Endodermal cell (in vitro differentiated cells): ENCODE measurements at regions not wholly inside any gene's neighbourhood (a gene's known extent, or its start where the extent isn't known, plus 50 kb on each side); places are given as distances from the start of the nearest gene placed in this dataset.

ENCODE experiments used
- DNase-seq: peaks from one replicate; pipeline ENCODE4 v3.0.0-alpha.2; 2017
- H3K27ac ChIP-seq: 2 replicates; pipeline ENCODE4 v1.5.1; 2013; ENCODE audit warnings: mild to moderate bottlenecking, low read depth, low read length, moderate library complexity
- H3K27me3 ChIP-seq: 2 replicates; pipeline ENCODE4 v1.6.1; 2013; ENCODE audit warnings: mild to moderate bottlenecking, low read length, moderate library complexity; ENCODE audit not compliant: insufficient read depth, control insufficient read depth, poor library complexity, severe bottlenecking
- H3K36me3 ChIP-seq: 2 replicates; pipeline ENCODE4 v1.7.0; 2013; ENCODE audit warnings: mild to moderate bottlenecking, low read length, moderate library complexity; ENCODE audit not compliant: control insufficient read depth, insufficient read depth
- H3K4me1 ChIP-seq: one replicate; pipeline ENCODE4 v1.7.0; 2013; ENCODE audit warnings: low read length; ENCODE audit not compliant: control insufficient read depth, insufficient read depth
- H3K4me3 ChIP-seq: 2 replicates; pipeline ENCODE4 v1.5.1; 2013; ENCODE audit warnings: mild to moderate bottlenecking, low read length, moderate library complexity
- H3K9ac ChIP-seq: 2 replicates; pipeline ENCODE4 v1.6.1; 2013; ENCODE audit warnings: mild to moderate bottlenecking, low read length, moderate library complexity; ENCODE audit not compliant: poor library complexity, severe bottlenecking; ENCODE audit errors: extremely low read depth
- H3K9me3 ChIP-seq: 2 replicates; pipeline ENCODE4 v1.6.1; 2013; ENCODE audit warnings: mild to moderate bottlenecking, low read length, moderate library complexity; ENCODE audit not compliant: control insufficient read depth
- H3K27ac Mint-ChIP-seq: 2 replicates; pipeline ENCODE4 v1.8.0; 2020; ENCODE audit warnings: mixed read lengths
- H3K27me3 Mint-ChIP-seq: 2 replicates; pipeline ENCODE4 v1.8.0; 2021; ENCODE audit warnings: mild to moderate bottlenecking, mixed read lengths; ENCODE audit not compliant: insufficient read depth
- H3K36me3 Mint-ChIP-seq: 2 replicates; pipeline ENCODE4 v1.8.0; 2020; ENCODE audit warnings: low read depth, mixed read lengths
- H3K4me1 Mint-ChIP-seq: 2 replicates; pipeline ENCODE4 v1.8.0; 2020; ENCODE audit warnings: mixed read lengths
- H3K4me3 Mint-ChIP-seq: 2 replicates; pipeline ENCODE4 v1.8.0; 2020; ENCODE audit warnings: mild to moderate bottlenecking, moderate library complexity, mixed read lengths
- H3K9me3 Mint-ChIP-seq: 2 replicates; pipeline ENCODE4 v1.8.0; 2020; ENCODE audit warnings: mild to moderate bottlenecking, mixed read lengths
- WGBS, 2 experiments: methylation state at CpG; one replicate each; pipeline versions ENCODE4 v1.1.5 to v1.1.7; 2013; ENCODE audit warnings: missing lambda C conversion rate in 2 of 2, mixed read lengths in 1 of 2; ENCODE audit not compliant: insufficient coverage in 1 of 2, insufficient read length in 1 of 2; 5-methylcytosine and 5-hydroxymethylcytosine counted together
- TF ChIP-seq, protein P1 (sequence below): fragments of 200-600 bp; sonication (generic); conservative IDR thresholded peaks from 2 replicates; pipeline ENCODE4 v1.5.0; 2021; ENCODE audit warnings: antibody characterized with exemption, mild to moderate bottlenecking

DNA sequence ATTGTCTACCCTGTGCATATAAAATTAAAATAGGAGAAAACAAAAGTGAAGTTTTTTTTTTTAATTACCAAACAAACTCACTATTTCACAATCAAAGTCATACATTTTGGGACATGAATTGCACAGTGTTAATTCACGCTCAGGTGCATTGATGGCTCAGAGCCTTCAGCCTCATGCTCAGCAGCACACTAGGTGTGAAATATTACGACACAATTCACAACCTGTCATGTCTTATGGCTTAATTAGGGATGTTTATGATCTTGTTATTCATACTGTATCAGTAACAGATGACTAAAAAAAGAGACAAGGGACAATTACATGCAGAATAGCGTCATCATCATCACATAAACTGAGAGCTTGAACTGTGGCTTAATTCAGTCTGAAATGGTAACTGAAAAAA is 2005.5 kb upstream of the PCDH20 start:
- Mint-ChIP-seq H3K4me3 (no peak overlapping the region), H3K27me3 (no peaks in the 10 kb centered on the region), H3K4me1 (no peaks in the 10 kb centered on the region), H3K9me3 (peaks cover 15% of the 10 kb centered on the region), H3K36me3 (peaks cover 5% of the 10 kb centered on the region), H3K27ac (no peak overlapping the region)
- no peak overlapping the region for H3K27ac ChIP-seq
- H3K27me3 ChIP-seq, result no peaks in the 10 kb centered on the region
- H3K4me1 ChIP-seq, result no peaks in the 10 kb centered on the region
- H3K9me3 ChIP-seq, result peaks cover under 1% of the 10 kb centered on the region
- no peak overlapping the region for H3K9ac ChIP-seq
- no peak for DNase-seq
- no peak overlapping the region for H3K4me3 ChIP-seq
- 86 to 96% methylated on average over 2 to 3 of the region's 3 CpGs for WGBS, 2 experiments
- TF ChIP-seq, protein P1, sequence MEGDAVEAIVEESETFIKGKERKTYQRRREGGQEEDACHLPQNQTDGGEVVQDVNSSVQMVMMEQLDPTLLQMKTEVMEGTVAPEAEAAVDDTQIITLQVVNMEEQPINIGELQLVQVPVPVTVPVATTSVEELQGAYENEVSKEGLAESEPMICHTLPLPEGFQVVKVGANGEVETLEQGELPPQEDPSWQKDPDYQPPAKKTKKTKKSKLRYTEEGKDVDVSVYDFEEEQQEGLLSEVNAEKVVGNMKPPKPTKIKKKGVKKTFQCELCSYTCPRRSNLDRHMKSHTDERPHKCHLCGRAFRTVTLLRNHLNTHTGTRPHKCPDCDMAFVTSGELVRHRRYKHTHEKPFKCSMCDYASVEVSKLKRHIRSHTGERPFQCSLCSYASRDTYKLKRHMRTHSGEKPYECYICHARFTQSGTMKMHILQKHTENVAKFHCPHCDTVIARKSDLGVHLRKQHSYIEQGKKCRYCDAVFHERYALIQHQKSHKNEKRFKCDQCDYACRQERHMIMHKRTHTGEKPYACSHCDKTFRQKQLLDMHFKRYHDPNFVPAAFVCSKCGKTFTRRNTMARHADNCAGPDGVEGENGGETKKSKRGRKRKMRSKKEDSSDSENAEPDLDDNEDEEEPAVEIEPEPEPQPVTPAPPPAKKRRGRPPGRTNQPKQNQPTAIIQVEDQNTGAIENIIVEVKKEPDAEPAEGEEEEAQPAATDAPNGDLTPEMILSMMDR, result no peak
- H3K36me3 ChIP-seq, result no peaks in the 10 kb centered on the region

DNA sequence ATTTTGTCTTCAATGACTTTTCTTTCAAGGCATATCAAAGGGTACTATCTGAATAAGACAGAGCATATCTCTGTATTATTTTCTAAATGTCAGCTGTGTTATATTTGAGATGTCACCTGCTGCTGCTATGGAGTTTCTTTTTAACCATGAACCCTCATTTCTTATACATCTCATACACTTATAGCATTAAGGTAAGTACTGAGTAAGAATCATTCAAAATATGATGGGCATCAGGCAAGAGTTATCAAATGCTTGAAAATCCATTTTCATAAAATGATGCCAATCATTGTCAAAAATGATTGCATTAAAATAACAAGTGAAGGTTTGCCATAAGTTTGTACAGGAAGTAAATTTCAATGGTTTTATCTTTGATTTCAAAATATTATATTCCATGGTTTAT is 2005.0 kb upstream of the PCDH20 start:
- Histone ChIP-seq H3K27me3 (no peaks in the 10 kb centered on the region), H3K4me1 (no peaks in the 10 kb centered on the region), H3K9me3 (peaks cover 5% of the 10 kb centered on the region), H3K36me3 (no peaks in the 10 kb centered on the region), H3K27ac (no peak overlapping the region), H3K9ac (no peak overlapping the region), H3K4me3 (no peak overlapping the region)
- TF ChIP-seq, protein P1, result no peak
- H3K9me3 Mint-ChIP-seq, result peaks cover 16% of the 10 kb centered on the region
- no peak overlapping the region for H3K27ac Mint-ChIP-seq
- no peaks in the 10 kb centered on the region for H3K4me1 Mint-ChIP-seq
- H3K4me3 Mint-ChIP-seq, result no peak overlapping the region
- H3K36me3 Mint-ChIP-seq, result peaks cover 5% of the 10 kb centered on the region
- DNase-seq, result no peak
- no peaks in the 10 kb centered on the region for H3K27me3 Mint-ChIP-seq

DNA sequence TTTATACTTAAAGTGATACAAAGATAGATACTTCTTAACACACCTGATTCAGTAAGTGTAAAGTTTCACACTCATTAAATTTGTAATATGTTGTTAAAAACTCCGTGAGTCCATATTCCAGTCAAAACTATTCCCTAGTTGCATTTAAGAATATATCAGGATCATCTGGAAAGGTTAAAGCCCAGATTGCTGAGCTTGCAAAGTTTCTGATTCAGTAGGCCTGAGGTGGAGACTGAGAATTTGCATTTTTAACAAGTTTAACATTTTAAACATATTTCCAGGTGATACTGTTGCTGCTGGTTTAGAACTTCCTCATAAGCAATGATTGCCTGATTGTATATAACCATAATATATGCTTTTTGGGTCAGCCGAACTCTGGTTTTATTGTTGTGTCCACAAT is 1998.6 kb upstream of the PCDH20 start:
- peaks cover 7% of the 10 kb centered on the region for H3K9me3 Mint-ChIP-seq
- H3K9ac ChIP-seq, result no peak overlapping the region
- H3K4me1 Mint-ChIP-seq, result no peaks in the 10 kb centered on the region
- H3K4me3 ChIP-seq, result no peak overlapping the region
- H3K27ac Mint-ChIP-seq, result no peak overlapping the region
- no peak for DNase-seq
- H3K27me3 ChIP-seq, result no peaks in the 10 kb centered on the region
- no peaks in the 10 kb centered on the region for H3K4me1 ChIP-seq
- no peaks in the 10 kb centered on the region for H3K36me3 ChIP-seq
- TF ChIP-seq, protein P1, result no peak
- H3K27ac ChIP-seq, result no peak overlapping the region
- H3K27me3 Mint-ChIP-seq, result no peaks in the 10 kb centered on the region
- H3K4me3 Mint-ChIP-seq, result no peak overlapping the region
- peaks cover 7% of the 10 kb centered on the region for H3K9me3 ChIP-seq
- peaks cover 5% of the 10 kb centered on the region for H3K36me3 Mint-ChIP-seq
- 77 to 100% methylated on average over 1 to 2 of the region's 2 CpGs for WGBS, 2 experiments
